ENCODE measurements at regions not wholly inside any gene's neighbourhood (a gene's known extent, or its start where the extent isn't known, plus 50 kb on each side); places are given as distances from the start of the nearest gene placed in this dataset.

GRCh38 chr2:41924709-41925408, 123.0 kb upstream of the PKDCC start:
- peaks cover 3% of the 10 kb centered on the region for H3K27me3 Mint-ChIP-seq
- no peaks in the 10 kb centered on the region for H3K36me3 Mint-ChIP-seq
- peaks cover 28% of the 10 kb centered on the region for H3K4me1 Mint-ChIP-seq (ENCODE audit: unreplicated experiment)
- no peak overlapping the region for H3K27ac Mint-ChIP-seq
- no peak for TF ChIP-seq CTCF (conservative IDR thresholded peaks at IDR 0.05)
- DNase-seq (ENCODE audit: extremely low spot score, unreplicated experiment) = no peak
- H3K9me3 Mint-ChIP-seq = peaks cover 4% of the 10 kb centered on the region
- H3K4me3 Mint-ChIP-seq = no peak overlapping the region

- peaks cover 3% of the 10 kb centered on the region for H3K27me3 Mint-ChIP-seq
- H3K4me3 Mint-ChIP-seq = no peak overlapping the region
- TF ChIP-seq CTCF (conservative IDR thresholded peaks at IDR 0.05) = no peak
- peaks cover 28% of the 10 kb centered on the region for H3K4me1 Mint-ChIP-seq (ENCODE audit: unreplicated experiment)
- H3K27ac Mint-ChIP-seq = no peak overlapping the region
- DNase-seq (ENCODE audit: extremely low spot score, unreplicated experiment) = no peak
- no peaks in the 10 kb centered on the region for H3K36me3 Mint-ChIP-seq
- H3K9me3 Mint-ChIP-seq = peaks cover 4% of the 10 kb centered on the region
Observed at GRCh38 chr2:41925712-41926111, 122.1 kb upstream of the PKDCC start.

- Mint-ChIP-seq H3K27me3 (peaks cover 13% of the 10 kb centered on the region), H3K27ac (no peak overlapping the region), H3K36me3 (no peaks in the 10 kb centered on the region), H3K9me3 (no peaks in the 10 kb centered on the region), H3K4me1 (ENCODE audit: unreplicated experiment) (peaks cover 39% of the 10 kb centered on the region), H3K4me3 (no peak overlapping the region)
- no peak for TF ChIP-seq CTCF (conservative IDR thresholded peaks at IDR 0.05)
- DNase-seq (ENCODE audit: extremely low spot score, unreplicated experiment) = no peak
Observed at GRCh38 chr2:41926614-41927580, 120.9 kb upstream of the PKDCC start.

GRCh38 chr2:41927581-41928264, 120.1 kb upstream of the PKDCC start:
- H3K4me3 Mint-ChIP-seq = no peak overlapping the region
- H3K9me3 Mint-ChIP-seq = no peaks in the 10 kb centered on the region
- H3K4me1 Mint-ChIP-seq (ENCODE audit: unreplicated experiment) = peaks cover 46% of the 10 kb centered on the region
- no peak overlapping the region for H3K27ac Mint-ChIP-seq
- no peak for TF ChIP-seq CTCF (conservative IDR thresholded peaks at IDR 0.05)
- peaks cover 18% of the 10 kb centered on the region for H3K27me3 Mint-ChIP-seq
- no peaks in the 10 kb centered on the region for H3K36me3 Mint-ChIP-seq
- DNase-seq (ENCODE audit: extremely low spot score, unreplicated experiment) = no peak

GRCh38 chr2:41928526-41928925, 119.3 kb upstream of the PKDCC start:
- no peak overlapping the region for H3K4me3 Mint-ChIP-seq
- H3K36me3 Mint-ChIP-seq = no peaks in the 10 kb centered on the region
- no peaks in the 10 kb centered on the region for H3K9me3 Mint-ChIP-seq
- DNase-seq (ENCODE audit: extremely low spot score, unreplicated experiment) = no peak
- TF ChIP-seq CTCF (conservative IDR thresholded peaks at IDR 0.05) = no peak
- peaks cover 22% of the 10 kb centered on the region for H3K27me3 Mint-ChIP-seq
- peaks cover 46% of the 10 kb centered on the region for H3K4me1 Mint-ChIP-seq (ENCODE audit: unreplicated experiment)
- H3K27ac Mint-ChIP-seq = no peak overlapping the region

Measured in type B pancreatic cell (in vitro differentiated cells).